CD4-positive, alpha-beta T cell (primary cell): ENCODE measurements at regions not wholly inside any gene's neighbourhood (a gene's known extent, or its start where the extent isn't known, plus 50 kb on each side); places are given as distances from the start of the nearest gene placed in this dataset.

Experiments used
- ATAC-seq: fragments of 200-7000 bp; cut with Tn5 transposase; one replicate; pipeline ENCODE4 v1.10.0; 2022; ENCODE audit warnings: mild to moderate bottlenecking; ENCODE audit not compliant: poor library complexity
- CTCF ChIA-PET: fragments of 350-600 bp; sonication (Branson Sonifier 250); formaldehyde crosslinking; loops from one replicate; lab custom pipeline; 2021; ENCODE audit warnings: antibody characterized with exemption, inconsistent platforms; lab: Charles Lee
- POLR2A ChIA-PET: fragments of 350-600 bp; sonication (Branson Sonifier 250); formaldehyde crosslinking; loops from one replicate; lab custom pipeline; 2021; ENCODE audit warnings: antibody characterized with exemption, inconsistent platforms; lab: Charles Lee
- DNase-seq, 14 experiments: peaks; one replicate each; pipeline ENCODE4 v3.0.0-alpha.2; 2013 to 2020; ENCODE audit warnings: mixed read lengths in 2 of 14
- H3K27ac ChIP-seq, 2 donors: one replicate each; pipeline versions ENCODE4 v1.5.1 to v1.7.0; 2013; ENCODE audit warnings: low read length in 2 of 2, low read depth in 1 of 2, mild to moderate bottlenecking in 1 of 2
- H3K27me3 ChIP-seq, 2 experiments: 1 replicate in 1 of 2; 2 replicates in 1 of 2; pipeline versions ENCODE4 v1.6.1 to v1.7.0; 2013; ENCODE audit warnings: low read length in 2 of 2, control low read depth in 1 of 2, mild to moderate bottlenecking in 1 of 2, moderate library complexity in 1 of 2; ENCODE audit not compliant: insufficient read depth in 2 of 2, control insufficient read depth in 1 of 2
- H3K36me3 ChIP-seq: one replicate; pipeline ENCODE4 v1.6.1; 2013; ENCODE audit warnings: low read length, control low read depth; ENCODE audit not compliant: insufficient read depth
- H3K4me1 ChIP-seq: one replicate; pipeline ENCODE4 v1.6.1; 2013; ENCODE audit warnings: low read length, control low read depth; ENCODE audit not compliant: insufficient read depth
- H3K4me3 ChIP-seq: one replicate; pipeline ENCODE4 v1.5.1; 2013; ENCODE audit warnings: mild to moderate bottlenecking, low read length, moderate library complexity
- H3K9me3 ChIP-seq, 2 experiments: 1 replicate in 1 of 2; 2 replicates in 1 of 2; pipeline versions ENCODE4 v1.6.1 to v1.7.0; 2013; ENCODE audit warnings: low read length in 2 of 2, mild to moderate bottlenecking in 2 of 2, control low read depth in 1 of 2, moderate library complexity in 1 of 2; ENCODE audit not compliant: control insufficient read depth in 1 of 2, insufficient read depth in 1 of 2
- H3K27ac Mint-ChIP-seq: one replicate; pipeline ENCODE4 v1.8.0; 2020; ENCODE audit warnings: mixed read lengths
- H3K27me3 Mint-ChIP-seq: one replicate; pipeline ENCODE4 v1.8.0; 2021; ENCODE audit warnings: mixed read lengths
- H3K36me3 Mint-ChIP-seq: one replicate; pipeline ENCODE4 v1.8.0; 2021; ENCODE audit warnings: low read depth, mixed read lengths
- H3K4me1 Mint-ChIP-seq: one replicate; pipeline ENCODE4 v1.8.0; 2021; ENCODE audit warnings: low read depth, mixed read lengths
- H3K4me3 Mint-ChIP-seq: one replicate; pipeline ENCODE4 v1.8.0; 2020; ENCODE audit warnings: mild to moderate bottlenecking, mixed read lengths
- H3K9me3 Mint-ChIP-seq: one replicate; pipeline ENCODE4 v1.8.0; 2020; ENCODE audit warnings: mixed read lengths
- CTCF ChIP-seq: fragments of 200-600 bp; IDR thresholded peaks from one replicate; pipeline ENCODE4 v1.8.0; 2022; ENCODE audit warnings: antibody characterized with exemption, mild to moderate bottlenecking
- intact Hi-C, 2 experiments: fragments of 100-400 bp; cut with DNase I in 1 of 2; cut with micrococcal nuclease in 1 of 2; formaldehyde crosslinking; loops; one replicate each; pipeline versions ENCODE4 v1.15.1 to v1.9.0; 2023 to 2025; cut with DNase I, micrococcal nuclease

GRCh38 chr1:5667513-5668325 is 324.5 kb downstream of the NPHP4 start:
- DNase-seq (peak in 8 of 14 experiments; percentile 4 to 52 (median 28)), ATAC-seq (peak; percentile 69)
- no peak for TF ChIP-seq CTCF
- Mint-ChIP-seq H3K36me3 (no peaks in the 10 kb centered on the region), H3K27me3 (peaks cover 10% of the 10 kb centered on the region), H3K4me3 (peak overlapping the region; percentile 89), H3K9me3 (peaks cover 3% of the 10 kb centered on the region), H3K4me1 (peaks cover 12% of the 10 kb centered on the region), H3K27ac (peak overlapping the region; percentile 86)
- Histone ChIP-seq H3K27ac (no peak overlapping the region), H3K9me3 (peaks cover 0 to 31% of the 10 kb centered on the region in 2 experiments), H3K4me1 (peaks cover 31% of the 10 kb centered on the region), H3K27me3 (no peaks in the 10 kb centered on the region), H3K36me3 (no peaks in the 10 kb centered on the region), H3K4me3 (no peak overlapping the region)
- CTCF ChIA-PET = no interaction called here
- POLR2A ChIA-PET = interaction anchor here (1.5 kb wide), 1 partner anchor 15 kb away, joined by 3 read pairs; no protein-coding TSS in a partner anchor
- intact Hi-C loops = no loop called here

GRCh38 chr1:5664906-5665875 is 327.0 kb downstream of the NPHP4 start:
- H3K4me3 Mint-ChIP-seq = no peak overlapping the region
- H3K27ac ChIP-seq = no peak overlapping the region
- intact Hi-C loops = no loop called here

More at GRCh38 chr1:5664906-5665875, 327.0 kb downstream of the NPHP4 start:
- H3K9me3 ChIP-seq = peaks cover 0 to 19% of the 10 kb centered on the region in 2 experiments
- Mint-ChIP-seq H3K9me3 (no peaks in the 10 kb centered on the region), H3K36me3 (no peaks in the 10 kb centered on the region), H3K27me3 (peaks cover 16% of the 10 kb centered on the region), H3K4me1 (peaks cover 12% of the 10 kb centered on the region), H3K27ac (peak overlapping the region; percentile 17)
- H3K27me3 ChIP-seq = no peaks in the 10 kb centered on the region
- no peak overlapping the region for H3K4me3 ChIP-seq
- peak in 1 of 14 experiments; percentile 25 for DNase-seq
- ATAC-seq = no peak
- ChIA-PET CTCF (no interaction called here), POLR2A (no interaction called here)
- no peak for TF ChIP-seq CTCF
- H3K36me3 ChIP-seq = no peaks in the 10 kb centered on the region
- H3K4me1 ChIP-seq = peaks cover 31% of the 10 kb centered on the region
